Natural killer cell (primary cell): ENCODE measurements at regions not wholly inside any gene's neighbourhood (a gene's known extent, or its start where the extent isn't known, plus 50 kb on each side); places are given as distances from the start of the nearest gene placed in this dataset.
"Not testable (repeated sequence)": the region's sequence is repeated elsewhere in the genome, so short reads cannot be mapped to it uniquely, and the experiment has no call there.

Source experiments
- ATAC-seq, 3 donors: fragments of 150-1000 bp in 2 of 3; fragments of 200-7000 bp in 1 of 3; cut with Tn5 transposase; 1 replicate in 1 of 3; 2 replicates in 2 of 3; pipeline ENCODE4 v1.10.0; 2021; ENCODE audit warnings: mild to moderate bottlenecking in 2 of 3, moderate library complexity in 2 of 3
- DNase-seq, 2 donors: peaks; one replicate each; pipeline versions ENCODE4 v3.0.0 to v3.0.0-alpha.2; 2013 to 2021; ENCODE audit warnings: mixed read lengths in 1 of 2
- H3K27ac ChIP-seq: one replicate; pipeline ENCODE4 v1.5.1; 2013; ENCODE audit warnings: mild to moderate bottlenecking, low read length
- H3K27me3 ChIP-seq: one replicate; pipeline ENCODE4 v1.6.1; 2013; ENCODE audit warnings: low read length; ENCODE audit not compliant: control insufficient read depth, insufficient read depth
- H3K36me3 ChIP-seq: one replicate; pipeline ENCODE4 v1.6.1; 2013; ENCODE audit warnings: low read length; ENCODE audit not compliant: control insufficient read depth, insufficient read depth
- H3K4me1 ChIP-seq: one replicate; pipeline ENCODE4 v1.6.1; 2013; ENCODE audit warnings: low read length; ENCODE audit not compliant: control insufficient read depth, insufficient read depth
- H3K4me3 ChIP-seq: one replicate; pipeline ENCODE4 v1.5.1; 2013; ENCODE audit warnings: low read length
- H3K9me3 ChIP-seq: one replicate; pipeline ENCODE4 v1.6.1; 2013; ENCODE audit warnings: low read length; ENCODE audit not compliant: control insufficient read depth, insufficient read depth
- H3K27ac Mint-ChIP-seq, 2 donors: one replicate each; pipeline ENCODE4 v1.8.0; 2022; ENCODE audit warnings: mild to moderate bottlenecking in 2 of 2, mixed read lengths in 2 of 2, moderate library complexity in 1 of 2
- H3K27me3 Mint-ChIP-seq, 2 donors: one replicate each; pipeline ENCODE4 v1.8.0; 2022; ENCODE audit warnings: low read depth in 2 of 2, mixed read lengths in 2 of 2
- H3K36me3 Mint-ChIP-seq: one replicate; pipeline ENCODE4 v1.8.0; 2022; ENCODE audit warnings: mixed read lengths
- H3K4me1 Mint-ChIP-seq, 2 donors: one replicate each; pipeline ENCODE4 v1.8.0; 2022; ENCODE audit warnings: mixed read lengths in 2 of 2
- H3K4me3 Mint-ChIP-seq: one replicate; pipeline ENCODE4 v1.8.0; 2022; ENCODE audit warnings: mild to moderate bottlenecking, moderate library complexity, mixed read lengths
- H3K9me3 Mint-ChIP-seq, 2 donors: one replicate each; pipeline ENCODE4 v1.8.0; 2022; ENCODE audit warnings: mixed read lengths in 2 of 2
- CTCF ChIP-seq: fragments of 200-600 bp; IDR thresholded peaks from one replicate; pipeline ENCODE4 v1.8.0; 2022; ENCODE audit warnings: antibody characterized with exemption
- WGBS: methylation state at CpG from one replicate; pipeline ENCODE4 v1.1.7; 2013; ENCODE audit warnings: missing lambda C conversion rate; ENCODE audit not compliant: insufficient coverage; 5-methylcytosine and 5-hydroxymethylcytosine counted together
- intact Hi-C: fragments of 100-400 bp; cut with micrococcal nuclease; formaldehyde crosslinking; loops from one replicate; pipeline ENCODE4 v1.14.2; 2022

DNA sequence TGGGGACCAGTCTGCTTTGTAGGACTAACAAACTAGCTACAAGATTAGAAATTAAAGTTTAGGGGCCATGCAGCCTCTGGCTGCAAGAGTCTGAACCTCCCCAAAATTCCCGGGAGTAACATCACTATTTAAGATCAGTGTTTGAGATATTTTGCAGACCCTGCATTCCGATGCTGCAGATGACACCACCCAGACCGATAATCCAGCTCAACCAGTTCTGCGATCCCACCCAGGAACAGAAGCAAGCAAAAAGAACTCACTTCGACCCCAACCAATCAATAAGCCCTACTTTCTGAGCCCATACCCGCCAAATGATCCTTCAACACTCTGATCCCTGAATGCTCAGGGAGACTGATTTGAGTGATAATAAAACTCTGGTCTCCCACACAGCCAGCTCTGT lies 877.8 kb downstream of the FAT4 start:
- Mint-ChIP-seq H3K36me3 (no peaks in the 10 kb centered on the region), H3K9me3 (peaks cover 9 to 14% of the 10 kb centered on the region in 2 donors), H3K27me3 (no peaks in the 10 kb centered on the region), H3K4me1 (no peaks in the 10 kb centered on the region), H3K27ac (no peak overlapping the region), H3K4me3 (no peak overlapping the region)
- Histone ChIP-seq H3K4me1 (no peaks in the 10 kb centered on the region), H3K27ac (no peak overlapping the region), H3K4me3 (no peak overlapping the region), H3K9me3 (peaks cover 8% of the 10 kb centered on the region), H3K27me3 (no peaks in the 10 kb centered on the region), H3K36me3 (no peaks in the 10 kb centered on the region)
- TF ChIP-seq CTCF = no peak
- ATAC-seq = no peak
- DNase-seq = no peak
- 90% methylated on average over 6 of the region's 6 CpGs for WGBS
- intact Hi-C loops = no loop called here

GRCh38 chr4:126201251-126202138 lies 886.7 kb downstream of the FAT4 start:
- intact Hi-C loops = not testable (repeated sequence)

GRCh38 chr4:126202226-126202625 lies 887.5 kb downstream of the FAT4 start:
- Mint-ChIP-seq H3K4me3 (no peak overlapping the region), H3K9me3 (peaks cover 11 to 17% of the 10 kb centered on the region in 2 donors), H3K36me3 (no peaks in the 10 kb centered on the region), H3K4me1 (no peaks in the 10 kb centered on the region), H3K27me3 (no peaks in the 10 kb centered on the region), H3K27ac (no peak overlapping the region)
- intact Hi-C loops = no loop called here
- no peak overlapping the region for H3K4me3 ChIP-seq
- peaks cover 6% of the 10 kb centered on the region for H3K9me3 ChIP-seq
- TF ChIP-seq CTCF = no peak
- ATAC-seq = no peak
- no peaks in the 10 kb centered on the region for H3K4me1 ChIP-seq
- H3K27ac ChIP-seq = no peak overlapping the region
- no peaks in the 10 kb centered on the region for H3K36me3 ChIP-seq
- no peak for DNase-seq
- H3K27me3 ChIP-seq = no peaks in the 10 kb centered on the region
- 73% methylated on average over 3 of the region's 3 CpGs for WGBS

More at GRCh38 chr4:126201251-126202138, 886.7 kb downstream of the FAT4 start:
- DNase-seq, H3K9me3 ChIP-seq, H3K27ac Mint-ChIP-seq, H3K4me3 Mint-ChIP-seq, H3K27me3 ChIP-seq, H3K27ac ChIP-seq, H3K4me3 ChIP-seq, H3K27me3 Mint-ChIP-seq, H3K4me1 ChIP-seq, H3K36me3 ChIP-seq, H3K4me1 Mint-ChIP-seq, H3K36me3 Mint-ChIP-seq, ATAC-seq: not testable (repeated sequence)
- H3K9me3 Mint-ChIP-seq = peaks cover 11 to 18% of the 10 kb centered on the region in 2 donors
- WGBS = 92% methylated on average over 53 of the region's 53 CpGs

- TF ChIP-seq CTCF = no peak
- Histone ChIP-seq H3K4me3 (no peak overlapping the region), H3K27ac (no peak overlapping the region), H3K4me1 (no peaks in the 10 kb centered on the region), H3K9me3 (no peaks in the 10 kb centered on the region), H3K36me3 (no peaks in the 10 kb centered on the region), H3K27me3 (no peaks in the 10 kb centered on the region)
- H3K4me1 Mint-ChIP-seq = no peaks in the 10 kb centered on the region
- no peak for ATAC-seq
- H3K36me3 Mint-ChIP-seq = no peaks in the 10 kb centered on the region
- intact Hi-C loops = no loop called here
- DNase-seq = no peak
- WGBS = 86% methylated on average over 1 of the region's 3 CpGs
- H3K27ac Mint-ChIP-seq = no peak overlapping the region
- peaks cover 8 to 13% of the 10 kb centered on the region in 2 donors for H3K9me3 Mint-ChIP-seq
- H3K27me3 Mint-ChIP-seq = no peaks in the 10 kb centered on the region
- H3K4me3 Mint-ChIP-seq = no peak overlapping the region
These were observed 893.2 kb downstream of the FAT4 start for GRCh38 chr4:126207910-126208309.
